ENCODE measurements at regions not wholly inside any gene's neighbourhood (a gene's known extent, or its start where the extent isn't known, plus 50 kb on each side); places are given as distances from the start of the nearest gene placed in this dataset.

DNA sequence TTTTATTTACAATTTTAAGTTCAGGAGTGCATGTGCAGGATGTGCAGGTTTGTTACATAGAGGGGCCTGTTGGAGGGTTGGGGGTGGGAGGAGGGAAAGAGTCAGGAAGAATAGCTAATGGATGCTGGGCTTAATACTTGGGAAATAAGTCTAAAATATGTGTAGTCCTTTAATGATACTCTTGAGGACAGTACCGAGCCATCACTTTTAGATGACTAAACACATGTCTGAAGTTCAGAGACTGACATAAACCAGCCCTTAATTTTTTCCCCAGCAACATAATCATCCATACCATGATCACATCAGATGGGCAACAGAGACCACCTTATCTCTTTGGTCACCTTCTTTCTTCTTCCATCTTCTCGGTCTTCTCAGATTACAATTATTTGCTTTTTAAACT, 189.1 kb upstream of the COL3A1 start:
- TF ChIP-seq, protein P1, sequence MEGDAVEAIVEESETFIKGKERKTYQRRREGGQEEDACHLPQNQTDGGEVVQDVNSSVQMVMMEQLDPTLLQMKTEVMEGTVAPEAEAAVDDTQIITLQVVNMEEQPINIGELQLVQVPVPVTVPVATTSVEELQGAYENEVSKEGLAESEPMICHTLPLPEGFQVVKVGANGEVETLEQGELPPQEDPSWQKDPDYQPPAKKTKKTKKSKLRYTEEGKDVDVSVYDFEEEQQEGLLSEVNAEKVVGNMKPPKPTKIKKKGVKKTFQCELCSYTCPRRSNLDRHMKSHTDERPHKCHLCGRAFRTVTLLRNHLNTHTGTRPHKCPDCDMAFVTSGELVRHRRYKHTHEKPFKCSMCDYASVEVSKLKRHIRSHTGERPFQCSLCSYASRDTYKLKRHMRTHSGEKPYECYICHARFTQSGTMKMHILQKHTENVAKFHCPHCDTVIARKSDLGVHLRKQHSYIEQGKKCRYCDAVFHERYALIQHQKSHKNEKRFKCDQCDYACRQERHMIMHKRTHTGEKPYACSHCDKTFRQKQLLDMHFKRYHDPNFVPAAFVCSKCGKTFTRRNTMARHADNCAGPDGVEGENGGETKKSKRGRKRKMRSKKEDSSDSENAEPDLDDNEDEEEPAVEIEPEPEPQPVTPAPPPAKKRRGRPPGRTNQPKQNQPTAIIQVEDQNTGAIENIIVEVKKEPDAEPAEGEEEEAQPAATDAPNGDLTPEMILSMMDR (conservative IDR thresholded peaks at IDR 0.05 in 1 of 2, IDR thresholded peaks at IDR 0.05 in 1 of 2; ENCODE audit: low read depth in 1 of 2, low read length in 2 of 2), result no peak
- no peak for TF ChIP-seq EZH2 (IDR thresholded peaks at IDR 0.05; ENCODE audit: low read length, missing control alignments)
